Eye (tissue), 1 donor: ENCODE measurements at regions not wholly inside any gene's neighbourhood (a gene's known extent, or its start where the extent isn't known, plus 50 kb on each side); places are given as distances from the start of the nearest gene placed in this dataset.
"Not testable (repeated sequence)": the region's sequence is repeated elsewhere in the genome, so short reads cannot be mapped to it uniquely, and the experiment has no call there.

ENCODE experiments used
- DNase-seq: peaks from one replicate; pipeline ENCODE4 v3.0.0-alpha.2; 2015

GRCh38 chr2:53356291-53356905 lies 411.2 kb upstream of the CHAC2 start:
- no peak for DNase-seq

DNA sequence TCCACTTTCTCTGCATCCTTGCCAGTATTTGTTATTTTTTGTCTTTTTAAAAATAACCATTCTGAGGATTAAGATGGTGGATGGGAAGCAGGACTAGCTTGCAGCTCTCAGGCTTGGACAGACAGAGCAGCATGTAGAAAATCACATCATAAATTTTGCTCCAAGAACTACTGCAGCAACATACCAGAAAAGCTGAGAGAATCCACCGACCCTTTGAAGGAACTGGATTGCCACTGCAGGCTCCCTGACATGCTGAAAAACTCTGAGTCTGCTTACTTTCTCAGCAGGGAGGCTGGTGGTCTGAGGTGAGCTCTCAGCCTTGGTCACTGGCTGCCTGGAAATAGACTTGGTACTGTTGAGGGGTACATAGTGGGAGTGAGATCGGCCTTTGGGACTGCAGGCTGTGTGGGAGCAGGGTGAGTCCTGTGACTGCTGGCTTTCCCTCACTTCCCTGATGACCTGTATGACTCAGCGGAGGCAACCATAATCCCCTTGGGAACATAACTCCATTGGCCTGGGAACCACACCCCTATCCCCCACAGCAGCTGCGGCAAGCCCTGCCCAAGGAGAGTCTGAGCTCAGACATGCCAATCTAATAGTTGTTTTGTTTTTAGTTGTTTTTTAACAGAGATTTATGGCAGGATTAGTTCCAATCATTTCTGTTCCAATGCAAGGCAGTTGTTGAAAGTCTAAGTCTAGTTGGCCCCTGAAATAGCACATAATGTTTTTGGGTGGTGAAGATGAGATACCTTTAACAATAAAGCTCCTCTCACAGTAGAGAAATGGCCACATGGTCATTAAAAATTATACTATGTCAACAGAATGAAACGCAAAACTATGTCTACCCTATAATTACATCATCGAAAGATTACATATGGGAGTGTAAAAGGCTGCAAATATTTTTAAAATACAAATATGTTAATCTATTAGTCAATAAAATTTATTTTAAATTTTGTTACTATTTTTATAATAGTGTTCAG lies 414.2 kb upstream of the CHAC2 start:
- DNase-seq, result no peak

- DNase-seq, result no peak
Measured at GRCh38 chr2:53347269-53347668, 420.3 kb upstream of the CHAC2 start.

- no peak for DNase-seq
Measured at GRCh38 chr2:53342248-53342647, 425.4 kb upstream of the CHAC2 start.

GRCh38 chr2:53334610-53335009 lies 433.0 kb upstream of the CHAC2 start:
- no peak for DNase-seq

- DNase-seq, result no peak
Measured at GRCh38 chr2:53331667-53332066, 435.9 kb upstream of the CHAC2 start.

DNA sequence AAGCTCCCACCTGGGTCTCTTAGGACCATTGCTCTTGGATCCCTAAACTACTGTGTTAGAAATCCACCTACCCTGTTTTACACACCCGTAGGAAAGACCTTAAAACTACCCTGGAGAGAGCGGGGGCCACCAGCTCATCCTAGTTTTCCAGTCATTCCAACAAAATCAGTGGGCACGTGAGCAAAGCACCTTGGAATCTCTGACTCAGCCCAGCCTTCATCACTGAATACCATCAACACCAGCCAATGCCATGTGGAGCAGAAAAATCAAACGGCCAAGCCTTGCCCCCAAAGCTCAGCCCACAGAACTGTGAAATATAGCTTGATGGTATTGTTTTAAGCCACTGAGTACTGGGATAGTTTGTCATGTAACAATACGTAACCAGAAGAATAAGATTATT lies 449.7 kb upstream of the CHAC2 start:
- no peak for DNase-seq

DNA sequence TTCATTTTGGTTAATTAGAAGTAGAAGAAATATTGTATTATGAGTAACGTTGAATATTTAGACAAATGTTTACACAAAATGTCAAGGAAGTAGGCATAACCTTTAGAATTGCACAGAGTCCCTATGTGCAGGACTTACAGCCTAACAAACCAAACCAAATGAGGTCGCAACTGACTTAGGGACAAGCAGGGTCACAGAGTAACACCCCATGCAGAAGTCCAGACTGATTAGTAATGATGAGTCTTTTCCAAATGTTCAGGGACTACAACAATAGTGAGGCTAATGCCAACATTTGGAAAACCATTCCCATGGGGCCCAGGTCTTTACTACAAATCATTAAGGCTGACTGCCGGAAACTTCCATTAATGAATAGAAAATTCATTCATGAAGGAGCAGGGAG lies 452.5 kb upstream of the CHAC2 start:
- no peak for DNase-seq

- DNase-seq, result no peak
Measured at GRCh38 chr2:53314718-53315117, 452.9 kb upstream of the CHAC2 start.

GRCh38 chr2:53313644-53314043 lies 454.0 kb upstream of the CHAC2 start:
- not testable (repeated sequence) for DNase-seq

DNA sequence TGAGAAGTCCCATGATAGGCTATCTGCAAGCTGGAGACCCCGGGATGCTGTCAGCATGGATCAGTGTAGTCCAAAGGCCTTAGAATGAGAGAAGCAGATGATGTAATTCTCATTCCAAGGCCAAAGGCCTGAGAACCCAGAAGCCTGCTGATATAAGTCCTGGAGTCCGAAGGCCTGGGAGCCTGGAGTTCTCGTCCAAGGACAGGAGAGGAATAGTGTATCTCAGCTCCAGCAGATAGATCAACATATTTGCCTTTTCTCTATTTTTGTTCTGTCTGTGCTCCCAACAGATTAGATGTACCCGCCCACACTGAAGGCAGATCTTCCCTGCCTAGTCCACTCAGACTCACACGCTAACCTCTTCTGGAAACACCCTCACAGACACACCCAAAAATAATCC lies 454.9 kb upstream of the CHAC2 start:
- DNase-seq, result no peak

GRCh38 chr2:53312181-53312580 lies 455.4 kb upstream of the CHAC2 start:
- DNase-seq, result no peak

GRCh38 chr2:53303012-53303578 lies 464.5 kb upstream of the CHAC2 start:
- DNase-seq, result no peak

DNA sequence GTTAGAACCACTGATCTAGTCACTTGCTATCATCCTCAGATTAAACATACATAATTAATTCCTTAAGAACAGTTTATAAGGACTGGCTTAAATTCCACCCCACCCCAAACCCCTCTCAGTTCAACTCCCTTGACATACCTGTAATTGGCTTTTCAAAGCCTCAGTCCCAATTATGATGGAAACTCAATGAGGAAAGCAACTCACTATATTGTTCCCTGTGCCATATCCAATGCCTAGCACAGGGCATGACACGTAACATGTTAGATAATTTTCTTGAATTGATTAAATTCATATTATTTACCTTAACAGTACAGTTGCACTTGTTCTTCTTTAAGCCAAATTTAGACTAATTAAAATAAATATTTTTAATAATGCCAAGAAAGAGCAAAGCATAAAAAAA lies 465.1 kb upstream of the CHAC2 start:
- no peak for DNase-seq

GRCh38 chr2:53289309-53290006 lies 478.1 kb upstream of the CHAC2 start:
- DNase-seq, result no peak

- DNase-seq, result no peak
Measured at GRCh38 chr2:53286345-53286744, 481.3 kb upstream of the CHAC2 start.

GRCh38 chr2:53275743-53276142 lies 491.9 kb upstream of the CHAC2 start:
- DNase-seq, result no peak

DNA sequence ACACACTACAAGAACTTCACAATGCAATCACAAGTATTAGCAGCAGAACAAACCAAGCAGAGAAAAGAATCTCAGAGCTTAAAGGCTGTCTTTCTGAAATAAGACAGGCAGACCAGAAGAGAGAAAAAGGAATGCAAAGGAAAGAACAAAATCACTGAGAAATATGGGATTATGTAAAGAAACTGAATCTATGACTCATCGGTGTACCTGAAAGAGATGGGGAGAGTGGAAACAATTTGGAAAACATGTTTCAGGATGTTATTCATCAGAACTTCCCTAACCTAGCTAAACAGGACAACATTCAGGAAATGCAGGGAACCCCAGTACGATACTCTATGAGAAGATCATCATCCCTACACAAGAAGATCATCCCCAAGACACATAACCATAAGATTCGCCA lies 499.0 kb upstream of the CHAC2 start:
- DNase-seq, result no peak

DNA sequence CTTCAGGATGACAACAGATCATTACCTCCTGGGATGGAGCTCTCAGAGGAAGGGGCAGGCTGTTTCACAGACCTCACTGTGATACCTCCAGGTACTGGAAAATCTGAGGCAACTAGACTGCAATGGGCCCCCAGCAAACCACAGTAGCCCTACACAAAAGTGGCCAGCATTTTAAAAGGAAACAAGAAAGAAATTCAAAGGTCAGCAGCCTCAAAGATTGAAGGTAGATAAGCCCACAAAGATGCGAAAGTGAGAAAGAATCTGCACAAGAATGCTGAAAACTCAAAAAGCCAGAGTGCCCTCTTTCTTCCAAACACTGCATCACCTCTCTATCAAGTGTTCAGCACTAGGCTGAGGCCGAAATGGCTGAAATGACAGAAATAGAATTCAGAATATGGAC lies 499.5 kb upstream of the CHAC2 start:
- DNase-seq, result no peak

DNA sequence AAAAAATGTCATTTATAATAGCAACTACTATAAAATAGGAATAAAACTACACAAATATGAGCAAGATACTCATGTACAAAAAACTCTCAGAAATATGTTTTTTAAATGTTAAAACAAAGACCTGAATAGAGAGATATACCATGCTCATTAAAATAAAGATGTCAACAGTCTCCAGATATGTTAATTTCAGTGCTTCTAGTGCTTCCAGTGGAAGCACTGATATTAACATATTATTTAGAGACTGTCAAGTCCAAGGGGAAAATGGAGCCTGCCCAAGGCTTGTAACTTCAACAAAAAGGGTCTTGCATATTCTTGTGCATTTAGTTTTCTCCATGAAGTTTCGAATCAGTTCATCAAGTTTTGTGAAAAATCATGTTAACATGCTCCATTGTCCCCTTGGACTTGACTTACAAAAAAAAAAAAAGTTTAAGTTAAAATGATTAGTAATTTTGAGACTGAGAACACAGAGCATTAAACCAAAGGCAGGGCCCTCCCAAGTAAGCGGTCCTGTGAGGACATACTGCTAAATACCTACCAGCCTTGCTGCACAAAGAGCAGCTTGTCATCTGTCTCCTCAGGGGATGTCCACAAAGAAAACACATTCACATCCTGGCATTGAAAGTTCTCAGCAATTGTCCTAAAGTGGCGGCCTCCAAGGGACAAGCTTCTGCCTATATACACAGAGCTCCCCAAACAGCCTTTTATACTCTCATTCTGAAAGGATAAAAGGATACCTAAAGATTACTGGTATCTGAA lies 501.9 kb upstream of the CHAC2 start:
- no peak for DNase-seq

DNA sequence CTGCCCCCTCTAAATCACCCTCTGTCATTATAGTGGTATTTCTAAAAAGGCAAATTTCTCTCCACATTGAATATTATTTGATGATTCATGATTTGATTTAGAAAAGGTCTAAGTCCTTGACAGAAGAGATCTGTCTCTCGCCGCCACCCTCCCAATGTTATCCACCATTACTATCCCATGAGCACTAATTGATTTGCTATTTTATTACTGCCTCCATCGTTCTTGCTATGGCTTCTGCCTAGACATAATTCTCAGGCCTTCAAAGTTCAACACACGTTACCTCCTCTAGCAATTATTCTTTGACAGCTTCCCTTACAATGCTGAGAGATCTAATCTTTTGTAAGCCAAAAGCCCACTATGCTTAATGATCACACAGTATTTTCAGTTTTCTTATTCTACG lies 507.0 kb upstream of the CHAC2 start:
- no peak for DNase-seq

DNA sequence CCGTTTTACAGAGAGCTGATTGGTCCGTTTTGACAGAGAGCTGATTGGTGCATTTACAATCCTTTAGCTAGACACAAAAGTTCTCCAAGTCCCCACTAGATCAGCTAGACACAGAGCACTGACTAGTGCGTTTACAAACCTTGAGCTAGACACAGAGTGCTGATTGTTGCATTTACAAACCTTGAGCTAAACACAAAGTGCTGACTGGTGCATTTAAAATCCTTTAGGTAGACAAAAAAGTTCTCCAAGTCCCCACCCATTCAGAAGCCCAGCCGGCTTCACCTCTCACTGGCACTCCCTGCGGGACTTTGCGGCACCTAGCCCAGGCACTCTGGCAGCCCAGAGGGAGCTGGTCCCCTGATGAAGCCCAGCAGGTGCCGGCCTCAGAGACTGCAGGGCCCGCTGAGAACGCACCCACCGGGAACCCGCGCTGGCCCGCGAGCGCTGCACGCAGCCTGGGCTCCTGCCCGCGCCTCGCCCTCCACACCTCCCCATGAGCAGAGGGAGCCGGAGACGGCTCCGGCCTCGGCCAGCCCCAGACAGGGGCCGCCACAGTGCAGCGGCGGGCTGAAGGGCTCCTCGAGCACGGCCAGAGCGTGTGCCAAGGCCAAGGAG lies 508.1 kb upstream of the CHAC2 start:
- DNase-seq, result no peak
